Smooth muscle cell (in vitro differentiated cells): ENCODE measurements at regions not wholly inside any gene's neighbourhood (a gene's known extent, or its start where the extent isn't known, plus 50 kb on each side); places are given as distances from the start of the nearest gene placed in this dataset.
"Not testable (repeated sequence)": the region's sequence is repeated elsewhere in the genome, so short reads cannot be mapped to it uniquely, and the experiment has no call there.

Source experiments
- DNase-seq: peaks from one replicate; lab custom pipeline; 2025; ENCODE audit not compliant: unreplicated experiment; lab: John Stamatoyannopoulos, UW
- H2AFZ ChIP-seq: fragments of 200-600 bp; sonication (generic); 2 replicates; pipeline ENCODE4 v1.6.0; 2016; ENCODE audit warnings: antibody characterized with exemption, low read depth, mild to moderate bottlenecking
- H3F3A ChIP-seq: fragments of 200-600 bp; sonication (generic); 2 replicates; pipeline ENCODE4 v1.6.0; 2017; ENCODE audit warnings: antibody characterized with exemption, low read depth
- H3K27ac ChIP-seq: fragments of 200-600 bp; sonication (generic); 2 replicates; pipeline ENCODE4 v1.5.1; 2016; ENCODE audit warnings: low read depth, mild to moderate bottlenecking
- H3K27me3 ChIP-seq: fragments of 200-600 bp; sonication (generic); 2 replicates; pipeline ENCODE4 v1.6.1; 2016; ENCODE audit warnings: low read depth, mild to moderate bottlenecking
- H3K36me3 ChIP-seq: fragments of 200-600 bp; sonication (generic); 2 replicates; pipeline ENCODE4 v1.5.1; 2016; ENCODE audit warnings: low read depth
- H3K4me1 ChIP-seq: fragments of 200-600 bp; sonication (generic); 2 replicates; pipeline ENCODE4 v1.5.1; 2016; ENCODE audit warnings: low read depth
- H3K4me2 ChIP-seq: fragments of 200-600 bp; sonication (generic); 2 replicates; pipeline ENCODE4 v1.6.0; 2016; ENCODE audit warnings: mild to moderate bottlenecking
- H3K4me3 ChIP-seq: fragments of 200-600 bp; sonication (generic); 2 replicates; pipeline ENCODE4 v1.5.1; 2016; ENCODE audit warnings: mild to moderate bottlenecking
- H3K79me2 ChIP-seq: fragments of 200-600 bp; sonication (generic); 2 replicates; pipeline ENCODE4 v1.6.0; 2016; ENCODE audit warnings: low read depth, mild to moderate bottlenecking
- H3K9ac ChIP-seq: fragments of 200-600 bp; sonication (generic); 2 replicates; pipeline ENCODE4 v1.6.0; 2016; ENCODE audit warnings: low read depth
- H3K9me3 ChIP-seq: fragments of 200-600 bp; sonication (generic); replicated peaks from 2 replicates; pipeline ENCODE4 v1.5.1; 2016; ENCODE audit warnings: low read depth
- H4K20me1 ChIP-seq: fragments of 200-600 bp; sonication (generic); 2 replicates; pipeline ENCODE4 v1.6.0; 2016; ENCODE audit warnings: low read depth
- WGBS: methylation state at CpG from one replicate; pipeline ENCODE4 v1.1.7; 2016; ENCODE audit warnings: low lambda C conversion rate; 5-methylcytosine and 5-hydroxymethylcytosine counted together
- TF ChIP-seq, protein P1 (sequence below): fragments of 200-600 bp; sonication (generic); IDR thresholded peaks from 2 replicates; pipeline ENCODE4 v1.5.1; 2017; ENCODE audit warnings: borderline replicate concordance, mild to moderate bottlenecking, antibody characterized with exemption; ENCODE audit not compliant: insufficient read depth, poor library complexity, severe bottlenecking

DNA sequence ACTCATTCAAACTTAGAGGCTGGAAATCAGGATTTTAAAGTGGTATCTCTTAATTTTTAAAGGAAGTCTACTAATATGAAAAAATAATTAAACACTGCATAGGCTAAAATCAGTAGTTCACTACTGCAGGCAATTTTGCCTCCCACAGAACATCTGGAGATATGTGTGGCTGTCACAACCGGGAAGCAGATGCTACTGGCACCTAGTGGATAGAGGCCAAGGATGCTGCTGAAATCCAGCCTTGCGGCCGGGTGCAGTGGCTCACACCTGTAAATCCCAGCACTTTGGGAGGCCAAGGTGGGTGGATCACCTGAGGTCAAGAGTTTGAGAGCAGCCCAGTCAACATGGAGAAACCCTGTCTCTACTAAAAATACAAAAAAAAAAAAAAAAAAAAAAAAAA lies 473.9 kb downstream of the XYLT1 start:
- no peaks in the 10 kb centered on the region for H3K27me3 ChIP-seq
- H3K27ac ChIP-seq, result no peak overlapping the region
- no peak overlapping the region for H2AFZ ChIP-seq
- no peaks in the 10 kb centered on the region for H3K36me3 ChIP-seq
- no peaks in the 10 kb centered on the region for H4K20me1 ChIP-seq
- H3K4me3 ChIP-seq, result no peak overlapping the region
- H3F3A ChIP-seq, result no peaks in the 10 kb centered on the region
- H3K9ac ChIP-seq, result no peak overlapping the region
- no peaks in the 10 kb centered on the region for H3K79me2 ChIP-seq
- H3K4me1 ChIP-seq, result no peaks in the 10 kb centered on the region
- DNase-seq, result no peak
- 66% methylated on average over 3 of the region's 3 CpGs for WGBS
- TF ChIP-seq, protein P1, sequence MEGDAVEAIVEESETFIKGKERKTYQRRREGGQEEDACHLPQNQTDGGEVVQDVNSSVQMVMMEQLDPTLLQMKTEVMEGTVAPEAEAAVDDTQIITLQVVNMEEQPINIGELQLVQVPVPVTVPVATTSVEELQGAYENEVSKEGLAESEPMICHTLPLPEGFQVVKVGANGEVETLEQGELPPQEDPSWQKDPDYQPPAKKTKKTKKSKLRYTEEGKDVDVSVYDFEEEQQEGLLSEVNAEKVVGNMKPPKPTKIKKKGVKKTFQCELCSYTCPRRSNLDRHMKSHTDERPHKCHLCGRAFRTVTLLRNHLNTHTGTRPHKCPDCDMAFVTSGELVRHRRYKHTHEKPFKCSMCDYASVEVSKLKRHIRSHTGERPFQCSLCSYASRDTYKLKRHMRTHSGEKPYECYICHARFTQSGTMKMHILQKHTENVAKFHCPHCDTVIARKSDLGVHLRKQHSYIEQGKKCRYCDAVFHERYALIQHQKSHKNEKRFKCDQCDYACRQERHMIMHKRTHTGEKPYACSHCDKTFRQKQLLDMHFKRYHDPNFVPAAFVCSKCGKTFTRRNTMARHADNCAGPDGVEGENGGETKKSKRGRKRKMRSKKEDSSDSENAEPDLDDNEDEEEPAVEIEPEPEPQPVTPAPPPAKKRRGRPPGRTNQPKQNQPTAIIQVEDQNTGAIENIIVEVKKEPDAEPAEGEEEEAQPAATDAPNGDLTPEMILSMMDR, result no peak
- H3K4me2 ChIP-seq, result no peak overlapping the region
- no peaks in the 10 kb centered on the region for H3K9me3 ChIP-seq

DNA sequence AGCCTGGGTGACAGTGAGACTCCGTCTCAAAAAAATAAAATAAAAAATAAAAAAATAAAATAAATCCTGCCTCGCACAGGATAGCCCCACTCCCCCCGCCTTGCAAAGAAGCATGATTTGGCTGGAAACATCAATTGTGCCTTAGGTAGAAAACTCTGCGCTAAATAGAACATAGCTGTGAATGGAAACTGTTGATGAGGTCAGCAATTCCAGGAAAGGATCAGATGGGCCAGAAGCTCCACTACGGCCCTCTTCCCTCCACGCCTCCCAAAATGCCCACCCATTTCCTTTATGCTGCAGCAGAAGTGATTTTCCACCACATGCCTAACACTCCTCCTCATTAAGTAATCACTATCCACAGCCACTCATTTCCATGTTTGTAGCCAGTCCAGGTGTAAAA lies 473.4 kb downstream of the XYLT1 start:
- Histone ChIP-seq H3K36me3 (no peaks in the 10 kb centered on the region), H3K4me2 (no peak overlapping the region), H3K4me3 (no peak overlapping the region), H3K79me2 (no peaks in the 10 kb centered on the region), H3K9me3 (no peaks in the 10 kb centered on the region), H3K4me1 (no peaks in the 10 kb centered on the region), H4K20me1 (no peaks in the 10 kb centered on the region), H3K9ac (no peak overlapping the region), H3K27ac (no peak overlapping the region), H2AFZ (no peak overlapping the region), H3K27me3 (no peaks in the 10 kb centered on the region), H3F3A (no peaks in the 10 kb centered on the region)
- no peak for DNase-seq
- TF ChIP-seq, protein P1, result no peak
- WGBS, result 86% methylated on average over 6 of the region's 6 CpGs

DNA sequence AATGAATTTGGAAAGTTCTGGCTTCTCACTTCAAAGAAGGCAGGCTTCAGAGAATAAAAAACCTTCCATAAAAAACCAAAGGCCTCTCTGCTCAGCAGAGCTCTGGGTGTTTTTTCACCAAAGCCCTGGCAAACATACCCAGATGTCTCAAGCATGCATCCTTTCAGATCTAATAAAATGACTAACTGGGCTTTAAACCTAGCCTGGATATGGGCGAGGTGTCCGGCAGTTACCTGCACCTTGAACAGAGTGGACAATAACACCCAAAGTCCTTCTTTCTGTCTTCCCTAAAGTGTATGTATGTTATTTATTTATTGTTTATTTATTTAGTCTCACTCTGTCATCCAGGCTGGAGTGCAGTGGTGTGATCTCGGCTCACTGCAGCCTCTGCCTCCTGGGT lies 469.3 kb downstream of the XYLT1 start:
- Histone ChIP-seq H2AFZ (no peak overlapping the region), H3K27me3 (no peaks in the 10 kb centered on the region), H3K27ac (no peak overlapping the region), H3K36me3 (no peaks in the 10 kb centered on the region), H3K79me2 (no peaks in the 10 kb centered on the region), H3K9ac (no peak overlapping the region), H3K4me3 (no peak overlapping the region), H3K9me3 (no peaks in the 10 kb centered on the region), H4K20me1 (no peaks in the 10 kb centered on the region), H3K4me2 (no peak overlapping the region), H3K4me1 (no peaks in the 10 kb centered on the region), H3F3A (no peaks in the 10 kb centered on the region)
- TF ChIP-seq, protein P1, result no peak
- WGBS, result 86% methylated on average over 3 of the region's 3 CpGs
- DNase-seq, result no peak

DNA sequence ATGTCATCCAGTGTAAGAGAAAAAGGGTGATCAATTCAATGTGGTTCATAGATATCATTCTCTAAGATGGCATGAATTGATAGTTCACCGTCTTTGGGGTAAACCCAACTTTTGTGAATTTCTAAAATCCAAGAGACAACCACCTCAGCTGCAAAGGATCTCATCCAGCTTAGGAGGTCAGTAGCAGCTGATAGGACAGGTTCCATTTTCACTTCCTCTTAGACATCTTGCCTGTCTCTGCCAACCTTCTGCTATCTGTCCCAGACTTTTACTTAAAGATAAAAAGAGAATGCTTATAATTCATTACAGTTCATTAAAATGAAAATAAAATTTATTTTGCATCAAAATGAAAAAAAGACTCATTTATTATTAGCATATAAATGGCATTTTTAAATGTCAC lies 468.2 kb downstream of the XYLT1 start:
- H3K9me3 ChIP-seq, result no peaks in the 10 kb centered on the region
- H3K27me3 ChIP-seq, result no peaks in the 10 kb centered on the region
- WGBS, result 94% methylated on average over 1 of the region's 1 CpG
- H3K9ac ChIP-seq, result no peak overlapping the region
- no peaks in the 10 kb centered on the region for H4K20me1 ChIP-seq
- H2AFZ ChIP-seq, result no peak overlapping the region
- DNase-seq, result no peak
- H3K4me1 ChIP-seq, result no peaks in the 10 kb centered on the region
- H3K4me3 ChIP-seq, result no peak overlapping the region
- no peaks in the 10 kb centered on the region for H3K79me2 ChIP-seq
- no peaks in the 10 kb centered on the region for H3K36me3 ChIP-seq
- H3K27ac ChIP-seq, result no peak overlapping the region
- no peak overlapping the region for H3K4me2 ChIP-seq
- TF ChIP-seq, protein P1, result no peak
- no peaks in the 10 kb centered on the region for H3F3A ChIP-seq

DNA sequence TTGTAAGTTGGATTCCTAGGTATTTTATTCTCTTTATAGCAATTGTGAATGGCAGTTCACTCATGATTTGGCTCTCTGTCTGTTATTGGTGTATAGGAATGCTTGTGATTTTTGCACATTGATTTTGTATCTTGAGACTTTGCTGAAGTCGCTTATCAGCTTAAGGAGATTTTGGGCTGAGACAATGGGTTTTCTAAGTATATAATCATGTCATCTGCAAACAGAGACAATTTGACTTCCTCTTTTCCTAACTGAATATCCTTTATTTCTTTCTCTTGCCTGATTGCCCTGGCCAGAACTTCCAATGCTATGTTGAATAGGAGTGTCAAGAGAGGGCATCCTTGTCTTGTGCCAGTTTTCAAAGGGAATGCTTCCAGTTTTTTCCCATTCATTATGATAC lies 464.8 kb downstream of the XYLT1 start:
- not testable (repeated sequence) for H3K27me3 ChIP-seq, H3K27ac ChIP-seq, H3K36me3 ChIP-seq, H3K9ac ChIP-seq, H3K4me2 ChIP-seq, H3K9me3 ChIP-seq, H3K4me1 ChIP-seq, H4K20me1 ChIP-seq, DNase-seq, H3K79me2 ChIP-seq, H3K4me3 ChIP-seq, H3F3A ChIP-seq, H2AFZ ChIP-seq
- WGBS, result 93% methylated on average over 1 of the region's 1 CpG
